CD4-positive, alpha-beta T cell treated with Interleukin-6 for 4 hours (primary cell): ENCODE measurements at regions not wholly inside any gene's neighbourhood (a gene's known extent, or its start where the extent isn't known, plus 50 kb on each side); places are given as distances from the start of the nearest gene placed in this dataset.

Experiments used
- DNase-seq: peaks from one replicate; pipeline ENCODE4 v3.0.0-alpha.2; 2020; ENCODE audit warnings: mixed read lengths

DNA sequence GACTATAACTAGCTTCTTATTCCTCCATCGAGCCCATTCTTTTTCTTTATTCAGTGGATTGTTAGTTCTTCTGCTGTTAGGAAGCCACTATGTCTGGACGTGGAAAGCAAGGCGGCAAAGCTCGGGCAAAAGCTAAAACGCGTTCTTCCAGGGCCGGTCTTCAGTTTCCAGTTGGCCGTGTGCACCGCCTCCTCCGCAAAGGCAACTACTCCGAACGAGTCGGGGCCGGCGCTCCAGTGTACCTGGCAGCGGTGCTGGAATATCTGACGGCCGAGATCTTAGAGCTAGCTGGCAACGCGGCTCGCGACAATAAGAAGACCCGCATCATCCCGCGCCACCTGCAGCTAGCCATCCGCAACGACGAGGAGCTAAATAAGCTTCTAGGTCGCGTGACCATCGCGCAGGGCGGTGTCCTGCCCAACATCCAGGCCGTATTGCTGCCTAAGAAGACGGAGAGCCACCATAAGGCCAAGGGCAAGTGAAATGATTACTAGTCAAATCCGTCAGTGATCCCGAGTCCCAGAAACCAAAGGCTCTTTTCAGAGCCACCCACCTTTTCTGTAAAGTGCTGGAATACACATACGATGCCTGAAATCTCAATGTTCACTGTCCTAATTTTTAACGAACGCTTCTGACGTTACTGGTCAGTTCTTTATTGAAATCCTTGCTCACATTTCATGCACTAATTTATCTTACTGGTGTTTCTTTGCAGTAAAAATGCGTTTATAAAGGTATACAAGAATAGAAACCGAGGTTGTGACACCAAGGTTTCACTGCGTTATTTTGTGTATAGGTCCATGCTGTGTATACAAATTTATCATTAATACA is 129.9 kb downstream of the HFE start:
- peak; percentile 74 for DNase-seq

DNA sequence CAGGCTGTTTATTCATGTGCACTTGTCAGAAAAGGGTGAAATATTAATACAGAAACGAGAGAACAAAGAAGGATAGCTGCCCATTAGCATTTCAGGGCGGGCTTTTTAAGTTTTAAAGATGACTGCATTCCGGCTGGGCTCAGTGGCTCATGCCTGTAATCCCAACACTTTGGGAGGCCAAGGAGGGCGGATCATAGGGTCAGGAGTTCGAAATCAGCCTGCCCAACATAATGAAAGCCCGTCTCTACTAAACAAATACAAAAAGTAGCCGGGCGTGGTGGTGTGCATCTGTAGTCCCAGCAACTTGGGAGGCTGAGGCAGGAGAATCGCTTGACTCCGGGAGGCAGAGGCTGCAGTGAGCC is 130.5 kb downstream of the HFE start:
- no peak for DNase-seq

DNA sequence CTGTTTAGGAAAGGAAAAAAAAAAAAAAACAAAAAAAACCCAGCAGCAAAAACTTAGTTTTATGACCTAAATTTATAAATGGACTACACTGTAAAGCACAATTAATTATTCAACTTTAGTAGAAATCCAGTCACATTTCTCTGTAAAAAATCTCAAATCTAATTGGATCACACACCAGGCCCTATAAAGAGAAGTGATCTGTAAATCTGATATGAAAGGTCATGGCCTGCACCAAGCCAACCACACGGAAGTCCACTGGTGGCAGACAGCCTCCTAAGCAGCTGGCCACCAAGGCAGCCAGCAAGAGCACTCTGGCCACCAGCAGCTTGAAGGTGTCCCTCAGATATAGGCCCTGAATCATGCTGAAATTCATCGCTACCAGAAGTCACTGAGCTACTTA is 131.6 kb downstream of the HFE start:
- no peak for DNase-seq

DNA sequence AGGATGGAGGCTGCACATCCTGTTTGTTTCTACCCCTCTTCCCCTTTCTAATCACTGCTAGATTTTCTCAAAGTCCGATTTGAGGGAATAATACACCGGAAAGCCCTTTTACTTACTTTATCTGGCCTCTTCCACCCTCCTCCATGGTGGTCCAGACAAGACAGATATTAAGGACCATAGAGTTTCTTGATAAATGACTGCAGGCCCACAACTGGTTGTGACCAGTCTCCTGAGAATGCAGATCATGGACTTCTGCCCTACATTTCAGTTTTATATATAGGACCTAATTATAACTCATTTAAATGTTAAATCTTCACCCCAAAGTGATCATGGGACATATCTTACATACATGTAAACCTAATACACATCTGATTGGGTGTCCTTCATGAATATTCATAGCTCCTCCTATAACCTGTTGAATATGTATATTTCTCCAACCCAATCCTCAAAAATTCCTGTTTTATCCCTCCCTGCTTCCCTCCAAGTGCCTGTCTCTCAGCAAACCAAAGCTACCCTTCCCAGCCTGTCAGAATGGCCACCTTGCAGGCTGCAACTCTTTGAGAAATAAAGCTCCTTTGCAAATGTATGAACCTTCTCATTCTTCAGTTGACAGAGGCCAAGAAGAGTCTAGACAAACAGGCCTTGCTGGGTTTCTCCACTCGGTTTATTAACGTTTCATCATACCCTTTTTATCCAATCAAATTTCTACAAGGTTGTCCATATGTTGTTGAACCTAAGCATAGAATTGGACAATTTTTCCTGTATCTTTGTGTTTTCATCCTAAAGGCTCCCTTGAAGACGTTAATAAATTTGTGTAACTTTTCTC is 133.1 kb downstream of the HFE start:
- DNase-seq = no peak

GRCh38 chr6:26221186-26221585 is 134.0 kb downstream of the HFE start:
- no peak for DNase-seq

DNA sequence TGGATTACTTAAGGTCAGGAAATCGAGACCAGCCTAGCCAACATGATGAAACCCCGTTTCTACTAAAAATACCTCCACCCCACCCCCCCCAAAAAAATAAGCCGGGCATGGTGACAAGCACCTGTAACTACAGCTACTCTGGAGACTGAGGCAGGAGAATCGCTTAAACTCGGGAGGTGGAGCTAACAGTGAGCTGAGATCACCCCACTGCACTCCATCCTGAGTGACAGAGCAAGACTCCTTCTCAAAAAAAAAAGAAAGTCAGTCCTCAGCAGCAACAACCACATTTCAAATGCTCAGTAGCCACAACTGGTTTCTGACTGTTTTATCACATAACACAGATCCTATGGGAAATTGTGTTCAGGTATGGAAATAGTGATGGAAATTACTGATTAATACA is 135.3 kb downstream of the HFE start:
- peak; percentile 29 for DNase-seq

GRCh38 chr6:26223228-26223627 is 136.0 kb downstream of the HFE start:
- no peak for DNase-seq

DNA sequence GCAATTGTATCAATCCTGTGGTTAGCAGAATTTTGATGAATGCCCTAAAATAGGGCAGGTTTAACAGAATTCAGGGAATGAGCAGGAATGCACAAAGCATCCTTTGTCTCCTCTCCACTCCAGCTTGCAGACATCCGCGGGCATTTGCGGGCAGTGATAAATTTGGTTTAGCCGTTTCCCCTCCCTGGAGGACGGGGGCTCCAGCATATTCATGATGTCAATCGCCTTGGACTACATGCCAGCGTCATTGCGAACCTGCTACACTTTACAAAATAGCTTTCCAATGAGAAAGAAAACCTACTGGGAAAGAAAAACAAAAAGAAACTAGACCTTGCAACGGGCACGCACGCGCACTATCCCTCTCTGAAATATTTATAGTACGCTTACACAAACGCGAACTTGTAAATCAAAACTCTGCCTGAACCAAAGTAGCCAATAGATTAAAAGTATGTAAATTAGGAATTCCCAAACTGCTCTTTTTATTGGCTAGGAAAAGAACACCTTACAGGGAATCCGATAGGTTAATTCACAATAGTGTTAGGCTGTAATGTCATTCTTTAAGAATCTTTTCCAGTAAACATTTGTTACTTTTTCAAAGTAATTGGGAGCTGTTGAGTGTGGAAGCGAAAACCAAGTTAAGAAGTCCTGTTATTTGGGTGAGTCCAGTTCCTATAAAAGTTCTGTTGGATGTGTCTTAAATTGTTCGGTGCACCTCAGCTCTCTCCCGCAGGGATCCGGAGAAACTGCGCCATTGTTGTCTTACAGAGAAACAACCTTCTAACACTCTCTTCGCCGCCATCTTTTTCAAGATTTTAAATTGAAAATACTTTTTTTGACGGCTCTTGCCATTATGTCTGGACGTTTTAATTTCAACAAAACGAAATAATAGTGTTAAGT is 136.7 kb downstream of the HFE start:
- DNase-seq = peak; percentile 76

- no peak for DNase-seq
Measured at GRCh38 chr6:26224547-26224912, 137.3 kb downstream of the HFE start.

DNA sequence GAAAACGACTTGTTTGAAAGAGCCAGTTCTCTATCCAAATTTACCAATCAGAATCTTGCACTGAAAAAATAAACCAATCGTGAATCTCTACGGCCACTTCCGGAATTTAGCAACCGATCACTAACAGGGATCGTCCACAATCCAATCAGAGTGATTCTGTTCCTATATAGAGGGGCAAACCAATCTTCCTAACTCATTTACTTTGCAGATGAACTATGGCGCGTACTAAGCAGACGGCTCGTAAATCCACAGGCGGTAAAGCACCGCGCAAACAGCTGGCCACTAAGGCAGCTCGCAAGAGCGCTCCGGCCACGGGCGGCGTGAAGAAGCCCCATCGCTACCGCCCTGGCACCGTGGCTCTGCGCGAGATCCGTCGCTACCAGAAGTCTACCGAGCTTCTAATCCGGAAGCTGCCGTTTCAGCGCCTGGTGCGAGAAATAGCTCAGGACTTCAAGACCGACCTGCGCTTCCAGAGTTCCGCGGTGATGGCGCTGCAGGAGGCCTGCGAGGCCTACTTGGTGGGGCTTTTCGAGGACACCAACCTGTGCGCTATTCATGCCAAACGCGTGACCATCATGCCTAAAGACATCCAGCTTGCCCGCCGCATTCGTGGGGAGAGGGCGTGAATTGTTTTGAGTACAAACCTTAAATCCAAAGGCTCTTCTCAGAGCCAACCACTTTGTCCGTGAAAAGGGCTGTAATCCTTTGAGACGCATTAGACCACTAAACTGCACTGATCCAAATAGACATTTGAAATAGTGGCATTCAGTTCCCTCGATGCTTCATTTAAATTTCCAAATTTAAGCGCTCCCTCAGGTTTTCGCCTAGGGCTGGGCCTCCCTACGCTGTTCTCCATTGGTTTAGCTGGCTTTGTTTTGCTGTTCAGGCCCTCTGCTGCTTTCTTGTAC is 138.0 kb downstream of the HFE start:
- DNase-seq = no peak

GRCh38 chr6:26225848-26226578 is 138.8 kb downstream of the HFE start:
- no peak for DNase-seq

- no peak for DNase-seq
Measured at GRCh38 chr6:26226579-26226967, 138.4 kb upstream of the BTN3A2 start.

DNA sequence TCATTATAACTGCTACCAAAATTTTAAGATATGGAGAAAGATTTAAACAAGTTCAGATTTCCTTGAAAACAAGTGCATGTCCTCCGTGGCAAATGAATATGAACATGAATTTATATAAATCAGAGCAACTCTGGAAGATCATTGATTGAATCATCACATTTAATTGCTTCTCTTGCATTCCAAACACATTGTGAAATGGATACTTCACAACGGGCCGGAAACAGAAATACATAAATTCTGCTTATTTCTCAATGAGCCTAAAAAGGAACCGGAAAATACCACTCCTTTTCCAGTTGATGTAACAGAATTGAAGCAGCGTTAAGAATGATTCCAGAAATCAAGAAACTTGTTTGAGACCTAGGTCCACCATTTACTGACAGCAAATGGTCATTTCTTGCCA is 134.6 kb upstream of the BTN3A2 start:
- no peak for DNase-seq

GRCh38 chr6:26231006-26231587 is 133.9 kb upstream of the BTN3A2 start:
- no peak for DNase-seq

DNA sequence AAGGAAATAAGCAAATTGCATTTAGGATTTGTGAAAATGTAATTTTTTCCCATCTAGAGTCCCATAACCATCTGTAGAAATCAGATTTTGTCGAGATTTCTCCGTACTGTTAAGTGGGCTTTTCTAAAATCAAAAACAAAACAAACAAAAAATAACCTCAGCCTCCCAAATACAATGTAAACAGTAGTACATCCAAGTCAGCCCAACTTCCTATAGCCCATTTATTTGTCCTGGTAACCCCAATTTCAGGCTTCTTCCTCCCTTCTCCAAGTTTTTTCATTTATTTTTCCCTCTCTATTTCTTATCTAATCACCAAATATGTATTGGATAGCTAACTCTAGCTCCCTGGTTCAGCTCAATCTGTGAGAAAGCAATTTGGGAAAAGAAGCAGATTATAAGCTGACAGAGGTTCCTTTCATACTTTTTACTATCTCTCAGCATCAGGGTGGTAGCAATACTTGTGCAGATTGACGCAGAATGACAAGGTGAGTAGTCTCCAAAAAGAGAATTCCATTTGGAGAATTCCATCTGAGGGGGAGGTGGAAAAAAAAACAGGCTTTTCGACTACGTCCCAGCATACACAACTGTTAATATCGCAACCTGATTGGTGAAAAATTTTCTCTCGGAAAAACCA is 132.6 kb upstream of the BTN3A2 start:
- DNase-seq = no peak

DNA sequence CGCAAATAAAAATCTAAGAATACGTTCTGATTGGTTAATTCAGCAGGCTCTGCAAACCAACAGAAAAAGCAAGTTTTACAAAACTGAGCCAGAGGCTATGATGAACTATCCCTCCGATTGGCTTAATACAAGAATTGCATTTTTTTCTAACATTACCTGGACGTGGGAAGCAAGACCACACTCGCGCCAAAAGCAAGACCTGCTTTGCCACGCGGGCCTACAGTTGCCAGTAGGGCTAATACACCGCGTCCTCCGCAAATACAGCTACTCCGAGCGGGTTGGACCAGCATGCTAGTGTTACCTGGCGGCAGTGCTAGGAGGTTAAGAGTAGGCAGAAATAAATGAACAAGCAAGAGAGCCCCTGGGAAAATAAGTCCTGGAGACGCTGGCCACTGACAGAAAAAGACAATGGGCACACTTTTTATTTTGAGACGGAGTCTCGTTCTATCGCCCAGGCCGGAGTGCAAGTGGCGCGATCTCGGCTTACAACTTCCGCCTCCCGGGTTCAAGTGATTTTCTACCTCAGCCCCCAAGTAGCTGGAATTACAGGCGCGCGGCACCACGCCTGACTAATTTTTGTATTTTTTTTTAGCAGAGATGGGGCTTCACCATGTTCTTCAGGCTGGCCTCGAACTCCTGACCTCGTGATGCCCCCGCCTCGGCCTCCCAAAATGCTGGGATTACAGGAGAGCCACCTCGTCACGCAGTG is 131.9 kb upstream of the BTN3A2 start:
- peak; percentile 56 for DNase-seq

DNA sequence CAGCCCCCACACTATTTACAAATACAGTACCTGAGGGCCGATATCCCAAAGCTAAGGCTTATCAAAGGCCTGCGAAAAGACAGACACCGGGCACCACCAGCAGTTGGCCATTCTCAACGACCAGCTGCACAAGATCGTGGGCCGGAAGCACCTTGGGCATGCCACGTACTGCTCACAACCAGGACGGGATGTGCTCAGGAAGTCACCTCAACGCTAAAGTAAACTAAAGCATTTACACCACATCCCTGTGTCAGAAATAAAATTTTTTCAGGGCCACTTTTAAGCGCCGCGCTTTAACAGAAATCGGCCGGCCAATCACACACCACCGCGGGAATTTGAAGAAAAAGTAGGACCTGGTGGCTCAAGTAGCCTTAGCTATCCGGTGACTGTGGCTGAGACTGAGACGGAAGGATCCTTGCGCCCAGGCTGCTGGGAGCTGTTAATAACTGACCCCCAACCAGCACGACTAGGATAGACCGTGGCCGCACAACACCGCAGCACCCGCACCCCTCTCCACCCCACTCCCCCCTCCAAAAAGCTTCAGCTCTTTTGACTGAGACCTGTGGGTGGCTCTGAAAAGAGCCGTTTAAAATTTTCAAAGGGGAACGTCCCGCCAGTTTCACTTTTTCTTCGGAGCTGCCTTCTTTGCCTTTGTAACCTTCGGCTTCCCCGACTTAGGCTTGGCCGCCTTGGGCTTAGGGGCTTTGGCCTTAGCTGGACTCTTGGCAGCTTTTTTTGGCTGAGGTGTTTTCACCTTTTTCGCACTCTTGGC is 131.2 kb upstream of the BTN3A2 start:
- DNase-seq = peak; percentile 76

- DNase-seq = peak; percentile 71
Measured at GRCh38 chr6:26234421-26235301, 130.3 kb upstream of the BTN3A2 start.
